GM18520 (cell line): ENCODE measurements at regions not wholly inside any gene's neighbourhood (a gene's known extent, or its start where the extent isn't known, plus 50 kb on each side); places are given as distances from the start of the nearest gene placed in this dataset.

ENCODE experiments used
- ATAC-seq: cut with Tn5 transposase; IDR thresholded peaks from one replicate; pipeline ENCODE4 v1.9.1; 2021; ENCODE audit not compliant: unreplicated experiment

DNA sequence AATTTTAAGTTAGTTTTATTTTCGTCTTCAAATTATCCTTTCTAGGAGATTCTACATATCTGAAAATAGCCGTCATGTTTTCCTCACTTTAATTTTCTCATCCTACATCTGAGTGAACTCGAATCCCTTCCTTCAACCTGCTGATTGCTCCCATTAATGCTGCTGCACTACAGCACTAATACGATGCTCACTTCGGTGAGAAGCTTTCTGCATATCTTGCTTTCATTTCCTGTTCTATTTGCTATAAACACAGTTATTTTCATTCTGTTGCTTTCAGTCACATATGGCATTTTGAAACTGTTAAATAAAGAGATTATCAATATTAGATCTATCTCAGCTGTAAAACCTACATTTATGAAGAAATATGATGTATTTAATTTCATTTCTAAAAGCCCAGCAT lies 749.2 kb downstream of the EFNA5 start:
- ATAC-seq = no peak

DNA sequence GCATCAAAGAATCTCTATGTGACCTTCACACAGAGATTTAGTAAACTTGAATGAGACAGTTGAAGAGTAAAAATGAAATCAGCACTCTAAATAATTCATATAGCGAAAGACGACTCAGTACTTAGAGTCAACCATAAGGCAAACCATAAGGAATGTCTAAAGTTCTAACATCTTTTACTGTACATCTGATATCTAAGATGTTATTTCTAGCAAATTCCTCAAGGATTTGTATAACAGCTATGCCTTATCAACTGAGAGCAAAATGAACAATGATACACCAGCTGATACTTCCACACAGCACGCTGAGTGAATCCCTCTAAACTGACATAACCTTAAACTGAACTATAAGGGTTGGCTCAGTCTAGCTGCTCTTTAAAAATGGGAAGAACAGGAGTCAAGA lies 760.3 kb downstream of the EFNA5 start:
- no peak for ATAC-seq

- no peak for ATAC-seq
Observed at GRCh38 chr5:106909716-106910115, 761.0 kb downstream of the EFNA5 start.

- ATAC-seq = no peak
Observed at GRCh38 chr5:106907979-106908378, 762.8 kb downstream of the EFNA5 start.

- ATAC-seq = no peak
Observed at GRCh38 chr5:106906199-106906598, 764.5 kb downstream of the EFNA5 start.

DNA sequence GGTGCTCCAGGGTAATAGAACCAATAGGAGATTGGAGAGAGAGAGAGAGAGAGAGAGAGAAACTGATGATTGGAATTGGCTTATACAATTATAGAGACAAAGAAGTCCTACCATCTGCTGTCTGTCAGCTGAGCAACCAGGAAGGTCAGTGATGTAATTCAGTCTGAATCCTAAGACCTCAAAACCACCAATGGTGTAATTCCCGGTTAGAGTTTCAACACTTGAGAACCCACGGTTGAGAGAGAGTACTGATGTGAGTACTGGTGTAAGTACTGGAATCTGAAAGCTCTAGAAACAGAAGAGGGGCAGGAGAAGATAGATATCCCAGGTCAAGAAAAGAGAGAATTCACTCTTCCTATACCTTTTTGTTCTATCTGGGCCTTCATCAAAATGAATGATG lies 775.8 kb downstream of the EFNA5 start:
- no peak for ATAC-seq

- no peak for ATAC-seq
Observed at GRCh38 chr5:106882035-106882434, 788.7 kb downstream of the EFNA5 start.

DNA sequence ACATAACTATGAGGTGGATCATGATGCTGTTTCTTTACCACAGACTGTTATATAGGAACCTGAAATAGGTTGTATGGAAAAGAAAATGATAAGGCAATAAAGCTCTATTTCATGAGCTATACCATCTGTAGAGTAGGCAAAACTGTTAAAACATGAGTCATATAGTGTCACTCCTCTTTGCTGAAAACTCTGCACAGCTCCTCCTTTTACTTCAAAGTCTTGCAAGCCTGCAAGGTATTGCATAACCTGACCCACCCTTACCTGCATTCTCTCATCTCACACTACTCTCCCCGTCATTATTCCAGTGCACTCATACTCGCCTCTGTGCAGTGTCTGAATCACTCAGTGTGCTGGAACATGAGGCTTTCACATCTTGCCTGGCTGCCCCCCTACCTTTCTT lies 790.1 kb downstream of the EFNA5 start:
- ATAC-seq = no peak

DNA sequence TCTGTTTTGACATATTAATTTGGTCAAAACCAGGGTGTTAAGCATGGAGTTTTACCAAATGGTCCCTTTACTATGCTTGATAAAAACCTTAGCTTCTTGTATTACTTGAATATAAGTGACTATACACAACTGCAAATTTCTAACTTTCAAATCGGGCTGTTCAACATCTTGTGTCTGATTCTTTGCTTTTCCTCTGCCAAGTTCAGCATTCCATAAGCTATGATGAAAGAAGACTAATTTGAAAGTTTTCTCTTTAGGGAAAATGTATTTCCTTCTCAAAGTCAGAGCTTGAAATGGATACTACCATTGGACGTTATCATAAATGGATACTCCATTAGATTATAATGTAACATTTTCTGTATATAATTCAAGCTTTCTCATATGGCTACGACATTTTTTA lies 792.9 kb downstream of the EFNA5 start:
- ATAC-seq = no peak

- no peak for ATAC-seq
Observed at GRCh38 chr5:106876665-106877194, 794.0 kb downstream of the EFNA5 start.

DNA sequence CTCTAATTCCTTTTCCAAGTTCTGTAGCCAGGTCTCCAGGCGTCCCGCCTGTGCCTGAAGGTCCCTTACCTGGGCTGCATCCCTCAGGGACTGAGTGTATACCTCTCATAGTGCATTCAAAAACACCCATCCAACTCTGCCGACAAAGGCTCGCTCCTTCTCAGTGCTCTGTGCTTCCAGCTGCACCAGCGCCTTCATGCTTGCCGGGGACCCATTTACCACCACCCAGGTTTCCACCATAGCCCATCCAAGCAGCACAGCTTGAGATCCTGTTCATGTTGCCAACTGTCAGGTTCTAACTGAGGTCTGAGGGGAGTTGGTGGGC lies 794.5 kb downstream of the EFNA5 start:
- no peak for ATAC-seq

GRCh38 chr5:106875591-106876297 lies 795.0 kb downstream of the EFNA5 start:
- no peak for ATAC-seq

DNA sequence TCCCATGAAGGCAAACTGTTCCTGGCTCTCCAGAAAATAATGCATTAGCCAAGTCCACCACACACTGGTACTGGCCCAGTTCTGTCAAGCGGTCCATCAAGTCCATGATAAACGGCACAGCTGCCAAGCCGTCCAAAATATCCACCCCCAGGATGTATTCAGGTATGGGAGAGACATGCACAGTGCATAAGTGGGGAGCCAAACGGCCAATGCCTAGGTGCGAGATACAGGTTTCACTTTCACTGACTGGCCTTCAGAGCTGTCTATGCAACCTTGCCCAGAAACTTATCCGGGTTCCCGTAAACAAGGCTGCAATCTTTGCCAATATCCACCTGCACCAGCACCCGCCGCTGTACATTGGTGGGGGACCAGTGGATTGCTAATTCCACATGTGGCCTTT lies 795.8 kb downstream of the EFNA5 start:
- no peak for ATAC-seq

- no peak for ATAC-seq
Observed at GRCh38 chr5:106874531-106874930, 796.2 kb downstream of the EFNA5 start.

DNA sequence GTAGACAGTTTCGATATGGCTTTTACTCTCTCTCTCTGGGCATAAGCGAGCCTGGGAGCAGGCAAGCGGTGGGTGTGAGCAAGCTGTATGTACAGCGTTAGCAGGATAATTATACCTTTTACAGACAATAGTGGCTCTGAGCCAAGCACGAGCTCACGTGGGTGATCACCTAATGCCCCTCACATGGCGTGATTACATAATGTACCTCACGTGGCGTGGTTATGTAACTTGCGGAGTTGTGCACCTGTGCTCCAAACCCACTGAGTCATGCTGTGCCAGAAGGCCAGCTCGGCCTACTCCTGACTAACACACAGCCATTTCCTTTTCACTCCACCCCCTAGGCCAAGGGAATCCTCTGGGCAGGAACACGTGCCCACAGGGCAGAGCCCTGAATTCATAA lies 797.2 kb downstream of the EFNA5 start:
- no peak for ATAC-seq

GRCh38 chr5:106865279-106865678 lies 805.5 kb downstream of the EFNA5 start:
- ATAC-seq = no peak

DNA sequence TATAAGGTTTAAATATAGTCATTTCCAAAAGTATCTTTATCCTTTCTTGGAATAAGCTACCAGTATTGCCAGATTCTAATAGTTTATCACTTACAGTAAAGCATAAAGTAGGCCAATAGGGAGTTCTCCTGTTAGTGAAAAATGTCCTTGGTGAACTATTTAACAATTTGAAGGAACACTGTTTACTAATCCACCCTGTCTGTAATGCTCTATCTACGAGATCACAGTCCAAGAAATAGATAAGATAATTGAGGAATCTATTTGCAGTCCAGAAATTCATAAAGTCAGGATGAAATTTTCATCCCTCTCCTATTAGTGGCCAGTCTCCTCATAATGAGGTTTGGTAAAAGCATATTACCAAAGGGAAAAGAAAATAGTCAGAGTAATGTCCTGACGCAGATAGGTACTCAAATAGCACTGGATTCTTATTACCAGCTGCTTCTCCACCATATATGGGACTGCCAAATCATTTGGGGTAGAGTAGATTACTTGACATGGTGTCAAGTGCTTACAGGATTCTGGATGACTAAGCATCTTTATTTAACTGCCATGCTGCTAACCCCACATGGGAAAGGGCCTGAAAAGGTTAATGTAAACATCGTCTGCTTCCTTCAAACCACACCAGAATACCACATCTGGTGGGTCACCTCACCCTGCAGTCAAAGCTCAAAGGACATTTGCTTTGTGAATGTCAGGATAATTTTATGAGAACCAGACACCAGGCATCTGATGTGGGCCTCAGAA lies 808.1 kb downstream of the EFNA5 start:
- no peak for ATAC-seq

- no peak for ATAC-seq
Observed at GRCh38 chr5:106860398-106861044, 810.2 kb downstream of the EFNA5 start.

GRCh38 chr5:106858616-106859015 lies 812.1 kb downstream of the EFNA5 start:
- ATAC-seq = no peak

- no peak for ATAC-seq
Observed at GRCh38 chr5:106854922-106855321, 815.8 kb downstream of the EFNA5 start.

GRCh38 chr5:106854105-106854687 lies 816.5 kb downstream of the EFNA5 start:
- no peak for ATAC-seq

- no peak for ATAC-seq
Observed at GRCh38 chr5:106853266-106853665, 817.5 kb downstream of the EFNA5 start.
